GM12864 (cell line): ENCODE measurements at regions not wholly inside any gene's neighbourhood (a gene's known extent, or its start where the extent isn't known, plus 50 kb on each side); places are given as distances from the start of the nearest gene placed in this dataset.
A peak's percentile ranks its signal among the peaks of the same experiment; 100 is the strongest.

Experiments used
- DNase-seq: peaks from one replicate; pipeline ENCODE4 v3.0.0-alpha.2; 2011; ENCODE audit warnings: low read depth
- H3K4me3 ChIP-seq: 2 replicates; pipeline ENCODE4 v1.5.1; 2011; ENCODE audit warnings: mild to moderate bottlenecking, low read depth, low read length, control low read depth
- CTCF ChIP-seq: IDR thresholded peaks from 2 replicates; pipeline ENCODE4 v1.5.1; 2011; ENCODE audit warnings: low read depth, mild to moderate bottlenecking, moderate library complexity, low read length, control low read depth, inconsistent platforms; ENCODE audit errors: missing control alignments

GRCh38 chr7:132049462-132050304 is 493.3 kb upstream of the PODXL start:
- no peak for DNase-seq
- TF ChIP-seq CTCF, result peak; percentile 73
- H3K4me3 ChIP-seq, result no peak overlapping the region

- no peak overlapping the region for H3K4me3 ChIP-seq
- no peak for TF ChIP-seq CTCF
- DNase-seq, result no peak
Observed at GRCh38 chr7:132045481-132045980, 489.1 kb upstream of the PODXL start.

GRCh38 chr7:132045002-132045401 is 488.6 kb upstream of the PODXL start:
- no peak overlapping the region for H3K4me3 ChIP-seq

GRCh38 chr7:132044247-132044646 is 487.8 kb upstream of the PODXL start:
- TF ChIP-seq CTCF, result no peak
- no peak for DNase-seq
- no peak overlapping the region for H3K4me3 ChIP-seq

More at GRCh38 chr7:132045002-132045401, 488.6 kb upstream of the PODXL start:
- TF ChIP-seq CTCF, result no peak
- no peak for DNase-seq

- H3K4me3 ChIP-seq, result no peak overlapping the region
- no peak for TF ChIP-seq CTCF
- DNase-seq, result no peak
Observed at GRCh38 chr7:132041108-132041507, 484.7 kb upstream of the PODXL start.

- no peak for TF ChIP-seq CTCF
- H3K4me3 ChIP-seq, result no peak overlapping the region
- no peak for DNase-seq
Observed at GRCh38 chr7:132035517-132036362, 479.3 kb upstream of the PODXL start.
